T-helper 17 cell (primary cell): ENCODE measurements at regions not wholly inside any gene's neighbourhood (a gene's known extent, or its start where the extent isn't known, plus 50 kb on each side); places are given as distances from the start of the nearest gene placed in this dataset.

Source experiments
- ATAC-seq: fragments of 150-1000 bp; cut with Tn5 transposase; 2 replicates; pipeline ENCODE4 v1.10.0; 2021; ENCODE audit warnings: mild to moderate bottlenecking, moderate library complexity
- DNase-seq, 3 donors: peaks; one replicate each; pipeline versions ENCODE4 v3.0.0 to v3.0.0-alpha.2; 2020 to 2021
- H3K9me3 ChIP-seq: one replicate; pipeline ENCODE4 v1.7.0; 2013; ENCODE audit warnings: low read length, mild to moderate bottlenecking; ENCODE audit not compliant: control insufficient read depth, poor library complexity, severe bottlenecking
- H3K27ac Mint-ChIP-seq: one replicate; pipeline ENCODE4 v1.8.0; 2022; ENCODE audit warnings: mild to moderate bottlenecking, moderate library complexity, mixed read lengths
- H3K27me3 Mint-ChIP-seq: one replicate; pipeline ENCODE4 v1.8.0; 2022; ENCODE audit warnings: mixed read lengths
- H3K36me3 Mint-ChIP-seq: one replicate; pipeline ENCODE4 v1.8.0; 2022; ENCODE audit warnings: low read depth, mixed read lengths
- H3K4me1 Mint-ChIP-seq: one replicate; pipeline ENCODE4 v1.8.0; 2022; ENCODE audit warnings: mild to moderate bottlenecking, mixed read lengths
- H3K4me3 Mint-ChIP-seq: one replicate; pipeline ENCODE4 v1.8.0; 2022; ENCODE audit warnings: mild to moderate bottlenecking, moderate library complexity, mixed read lengths

- Mint-ChIP-seq H3K36me3 (no peaks in the 10 kb centered on the region), H3K27ac (no peak overlapping the region), H3K4me1 (no peaks in the 10 kb centered on the region), H3K4me3 (no peak overlapping the region), H3K27me3 (peaks cover 32% of the 10 kb centered on the region)
- H3K9me3 ChIP-seq, result no peaks in the 10 kb centered on the region
- ATAC-seq (no peak), DNase-seq (no peak)
These were observed 160.1 kb upstream of the DAP start for GRCh38 chr5:10921160-10921559.

- Mint-ChIP-seq H3K4me3 (no peak overlapping the region), H3K36me3 (no peaks in the 10 kb centered on the region), H3K27me3 (peaks cover 32% of the 10 kb centered on the region), H3K4me1 (no peaks in the 10 kb centered on the region), H3K27ac (no peak overlapping the region)
- H3K9me3 ChIP-seq, result no peaks in the 10 kb centered on the region
- ATAC-seq (no peak), DNase-seq (no peak)
These were observed 159.4 kb upstream of the DAP start for GRCh38 chr5:10920400-10920799.

GRCh38 chr5:10914741-10915480 is 153.9 kb upstream of the DAP start:
- Mint-ChIP-seq H3K27me3 (peaks cover 20% of the 10 kb centered on the region), H3K36me3 (no peaks in the 10 kb centered on the region), H3K4me1 (no peaks in the 10 kb centered on the region), H3K27ac (no peak overlapping the region), H3K4me3 (no peak overlapping the region)
- H3K9me3 ChIP-seq, result no peaks in the 10 kb centered on the region
- ATAC-seq (no peak), DNase-seq (no peak)

- no peaks in the 10 kb centered on the region for H3K9me3 ChIP-seq
- Mint-ChIP-seq H3K36me3 (no peaks in the 10 kb centered on the region), H3K27me3 (peaks cover 10% of the 10 kb centered on the region), H3K4me1 (no peaks in the 10 kb centered on the region), H3K4me3 (no peak overlapping the region), H3K27ac (no peak overlapping the region)
- DNase-seq (no peak), ATAC-seq (no peak)
These were observed 152.8 kb upstream of the DAP start for GRCh38 chr5:10913841-10914240.

GRCh38 chr5:10913181-10913810 is 152.3 kb upstream of the DAP start:
- ATAC-seq (no peak), DNase-seq (no peak)
- H3K9me3 ChIP-seq, result no peaks in the 10 kb centered on the region
- Mint-ChIP-seq H3K4me3 (no peak overlapping the region), H3K4me1 (no peaks in the 10 kb centered on the region), H3K36me3 (no peaks in the 10 kb centered on the region), H3K27me3 (peaks cover 5% of the 10 kb centered on the region), H3K27ac (no peak overlapping the region)

- Mint-ChIP-seq H3K27ac (no peak overlapping the region), H3K4me3 (no peak overlapping the region), H3K4me1 (no peaks in the 10 kb centered on the region), H3K27me3 (peaks cover 5% of the 10 kb centered on the region), H3K36me3 (no peaks in the 10 kb centered on the region)
- ATAC-seq, result no peak
- H3K9me3 ChIP-seq, result no peaks in the 10 kb centered on the region
- no peak for DNase-seq
These were observed 151.4 kb upstream of the DAP start for GRCh38 chr5:10912435-10912834.

GRCh38 chr5:10910261-10910660 is 149.2 kb upstream of the DAP start:
- Mint-ChIP-seq H3K27ac (no peak overlapping the region), H3K36me3 (no peaks in the 10 kb centered on the region), H3K4me3 (no peak overlapping the region), H3K4me1 (no peaks in the 10 kb centered on the region), H3K27me3 (peaks cover 11% of the 10 kb centered on the region)
- no peak for DNase-seq
- ATAC-seq, result no peak
- H3K9me3 ChIP-seq, result no peaks in the 10 kb centered on the region

- no peaks in the 10 kb centered on the region for H3K36me3 Mint-ChIP-seq
- no peaks in the 10 kb centered on the region for H3K9me3 ChIP-seq
- ATAC-seq (no peak), DNase-seq (no peak)
- H3K4me1 Mint-ChIP-seq, result no peaks in the 10 kb centered on the region
- no peak overlapping the region for H3K4me3 Mint-ChIP-seq
- H3K27ac Mint-ChIP-seq, result no peak overlapping the region
- H3K27me3 Mint-ChIP-seq, result peaks cover 39% of the 10 kb centered on the region
These were observed 143.9 kb upstream of the DAP start for GRCh38 chr5:10904862-10905432.

GRCh38 chr5:10903786-10904560 is 142.9 kb upstream of the DAP start:
- no peak for DNase-seq
- H3K9me3 ChIP-seq, result no peaks in the 10 kb centered on the region
- peaks cover 44% of the 10 kb centered on the region for H3K27me3 Mint-ChIP-seq
- no peaks in the 10 kb centered on the region for H3K36me3 Mint-ChIP-seq
- no peaks in the 10 kb centered on the region for H3K4me1 Mint-ChIP-seq
- H3K27ac Mint-ChIP-seq, result no peak overlapping the region
- no peak for ATAC-seq
- no peak overlapping the region for H3K4me3 Mint-ChIP-seq

- no peaks in the 10 kb centered on the region for H3K4me1 Mint-ChIP-seq
- no peak overlapping the region for H3K27ac Mint-ChIP-seq
- H3K36me3 Mint-ChIP-seq, result no peaks in the 10 kb centered on the region
- no peak overlapping the region for H3K4me3 Mint-ChIP-seq
- no peak for DNase-seq
- H3K9me3 ChIP-seq, result no peaks in the 10 kb centered on the region
- ATAC-seq, result no peak
- peaks cover 46% of the 10 kb centered on the region for H3K27me3 Mint-ChIP-seq
These were observed 141.1 kb upstream of the DAP start for GRCh38 chr5:10902145-10902544.

- Mint-ChIP-seq H3K4me1 (no peaks in the 10 kb centered on the region), H3K4me3 (no peak overlapping the region), H3K27me3 (peaks cover 25% of the 10 kb centered on the region), H3K36me3 (no peaks in the 10 kb centered on the region), H3K27ac (no peak overlapping the region)
- H3K9me3 ChIP-seq, result no peaks in the 10 kb centered on the region
- ATAC-seq (no peak), DNase-seq (no peak)
These were observed 137.5 kb upstream of the DAP start for GRCh38 chr5:10898514-10898913.

GRCh38 chr5:10896016-10896415 is 135.0 kb upstream of the DAP start:
- H3K27me3 Mint-ChIP-seq, result peaks cover 12% of the 10 kb centered on the region
- H3K4me3 Mint-ChIP-seq, result no peak overlapping the region

GRCh38 chr5:10894445-10895054 is 133.5 kb upstream of the DAP start:
- H3K36me3 Mint-ChIP-seq, result no peaks in the 10 kb centered on the region
- peaks cover 3% of the 10 kb centered on the region for H3K9me3 ChIP-seq
- DNase-seq (no peak), ATAC-seq (no peak)
- H3K27me3 Mint-ChIP-seq, result peaks cover 12% of the 10 kb centered on the region
- no peak overlapping the region for H3K4me3 Mint-ChIP-seq
- peaks cover 2% of the 10 kb centered on the region for H3K4me1 Mint-ChIP-seq
- H3K27ac Mint-ChIP-seq, result no peak overlapping the region

More at GRCh38 chr5:10896016-10896415, 135.0 kb upstream of the DAP start:
- no peaks in the 10 kb centered on the region for H3K36me3 Mint-ChIP-seq
- no peak overlapping the region for H3K27ac Mint-ChIP-seq
- DNase-seq, result no peak
- H3K9me3 ChIP-seq, result peaks cover 2% of the 10 kb centered on the region
- ATAC-seq, result no peak
- no peaks in the 10 kb centered on the region for H3K4me1 Mint-ChIP-seq
